SHP77 treated with DMSO at 0.1 percent for 48 hours (cell line): ENCODE measurements at regions not wholly inside any gene's neighbourhood (a gene's known extent, or its start where the extent isn't known, plus 50 kb on each side); places are given as distances from the start of the nearest gene placed in this dataset.

ENCODE experiments used
- DNase-seq: peaks from one replicate; lab custom pipeline; 2025; lab: John Stamatoyannopoulos, UW

- DNase-seq = no peak
Measured at GRCh38 chr1:17877316-17877715, 122.2 kb downstream of the ACTL8 start.

GRCh38 chr1:17877896-17878295 is 122.8 kb downstream of the ACTL8 start:
- no peak for DNase-seq

- no peak for DNase-seq
Measured at GRCh38 chr1:17878837-17879236, 123.7 kb downstream of the ACTL8 start.

- no peak for DNase-seq
Measured at GRCh38 chr1:17880449-17880848, 125.3 kb downstream of the ACTL8 start.

- no peak for DNase-seq
Measured at GRCh38 chr1:17881761-17882160, 126.6 kb downstream of the ACTL8 start.

- DNase-seq = no peak
Measured at GRCh38 chr1:17883136-17883535, 128.0 kb downstream of the ACTL8 start.

GRCh38 chr1:17883662-17884395 is 128.7 kb downstream of the ACTL8 start:
- DNase-seq = no peak

- DNase-seq = no peak
Measured at GRCh38 chr1:17885663-17886320, 130.7 kb downstream of the ACTL8 start.

- DNase-seq = no peak
Measured at GRCh38 chr1:17886386-17886785, 131.3 kb downstream of the ACTL8 start.

GRCh38 chr1:17886838-17887441 is 131.8 kb downstream of the ACTL8 start:
- no peak for DNase-seq

GRCh38 chr1:17887661-17888371 is 132.7 kb downstream of the ACTL8 start:
- no peak for DNase-seq

- DNase-seq = no peak
Measured at GRCh38 chr1:17890056-17890814, 135.1 kb downstream of the ACTL8 start.

GRCh38 chr1:17890815-17891191 is 135.7 kb downstream of the ACTL8 start:
- no peak for DNase-seq

GRCh38 chr1:17891205-17892110 is 136.3 kb downstream of the ACTL8 start:
- DNase-seq = no peak

- no peak for DNase-seq
Measured at GRCh38 chr1:17892225-17892624, 137.1 kb downstream of the ACTL8 start.

- DNase-seq = no peak
Measured at GRCh38 chr1:17892851-17893250, 137.7 kb downstream of the ACTL8 start.

GRCh38 chr1:17893891-17894631 is 138.9 kb downstream of the ACTL8 start:
- no peak for DNase-seq

- no peak for DNase-seq
Measured at GRCh38 chr1:17895401-17895800, 140.3 kb downstream of the ACTL8 start.

- no peak for DNase-seq
Measured at GRCh38 chr1:17895986-17896385, 140.9 kb downstream of the ACTL8 start.

- DNase-seq = no peak
Measured at GRCh38 chr1:17903386-17903785, 148.3 kb downstream of the ACTL8 start.
